ENCODE measurements at regions not wholly inside any gene's neighbourhood (a gene's known extent, or its start where the extent isn't known, plus 50 kb on each side); places are given as distances from the start of the nearest gene placed in this dataset.

- TF ChIP-seq YY1 (IDR thresholded peaks at IDR 0.05; ENCODE audit: insufficient read depth, insufficient read length) (no peak), ZNF274 (IDR thresholded peaks at IDR 0.05; ENCODE audit: low read depth, low read length) (no peak), SUZ12 (IDR thresholded peaks at IDR 0.05; ENCODE audit: extremely low read depth, insufficient read depth, insufficient read length) (no peak)
These were observed 282.9 kb upstream of the ATXN7L3B start for GRCh38 chr12:74254784-74255183.
